ENCODE measurements at regions not wholly inside any gene's neighbourhood (a gene's known extent, or its start where the extent isn't known, plus 50 kb on each side); places are given as distances from the start of the nearest gene placed in this dataset.

GRCh38 chr7:115332691-115333090, 410.8 kb downstream of the MDFIC start:
- TF ChIP-seq CTCF (IDR thresholded peaks at IDR 0.05) (no peak), EZH2 (IDR thresholded peaks at IDR 0.05) (no peak)
